ENCODE measurements at regions not wholly inside any gene's neighbourhood (a gene's known extent, or its start where the extent isn't known, plus 50 kb on each side); places are given as distances from the start of the nearest gene placed in this dataset.
"Not testable (repeated sequence)": the region's sequence is repeated elsewhere in the genome, so short reads cannot be mapped to it uniquely, and the experiment has no call there.

DNA sequence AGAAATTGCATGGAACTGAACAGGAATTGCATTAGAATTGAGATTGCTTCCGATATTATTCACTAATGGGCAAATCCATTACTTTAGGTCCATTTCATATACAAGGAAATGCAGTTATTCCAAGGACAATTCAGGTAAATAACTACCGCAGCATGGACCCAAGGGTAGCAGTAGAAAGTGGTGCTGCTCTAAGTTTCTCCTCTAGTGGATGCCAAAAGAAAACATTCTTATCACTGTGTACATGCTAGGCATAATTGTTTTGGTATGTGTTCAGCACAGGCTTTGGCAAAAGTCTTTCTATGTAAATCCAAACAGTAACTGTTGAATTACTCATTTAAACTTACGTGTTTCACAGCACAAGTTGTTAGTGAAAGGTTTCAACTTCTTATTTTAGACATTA is 890.1 kb upstream of the ADAMTS5 start:
- not testable (repeated sequence) for TF ChIP-seq CTCF, POLR2A (IDR thresholded peaks at IDR 0.05)

All from suprapubic skin (tissue), 3 donors.